ENCODE measurements at regions not wholly inside any gene's neighbourhood (a gene's known extent, or its start where the extent isn't known, plus 50 kb on each side); places are given as distances from the start of the nearest gene placed in this dataset.

GRCh38 chr2:729376-729861, 52.2 kb upstream of the TMEM18 start:
- in situ Hi-C loops (cut with HindIII; ENCODE audit: extremely low pct_ligation_motif_present, low pct_unique_long_range_greater_than_20kb) = no loop called here
- 16% methylated on average over 10 of the region's 10 CpGs for WGBS (ENCODE audit: low lambda C conversion rate)
- ATAC-seq (no peak), FAIRE-seq (no peak), DNase-seq (ENCODE audit: low spot score) (no peak)
- H3K4me2 ChIP-seq (ENCODE audit: low read depth, low read length) = no peak overlapping the region
- no peak overlapping the region for H3K4me3 ChIP-seq (replicated peaks in 1 of 3; ENCODE audit: insufficient read depth in 1 of 3, low read depth in 2 of 3, low read length in 3 of 3)
- peaks cover 1 to 16% of the 10 kb centered on the region in 2 experiments; a peak in 2 of 5 replicates for H3K27me3 ChIP-seq (ENCODE audit: control insufficient read depth in 1 of 2, insufficient read depth in 2 of 2, low read length in 2 of 2)
- H2AFZ ChIP-seq (ENCODE audit: low read length) = no peak overlapping the region
- intact Hi-C loops (cut with micrococcal nuclease; ENCODE audit: unreplicated experiment) = no loop called here
- no peaks in the 10 kb centered on the region for H3K79me2 ChIP-seq (ENCODE audit: insufficient read depth, low read length)
- no peak overlapping the region for H3K27ac ChIP-seq (ENCODE audit: extremely low read length, insufficient read depth, low read length)
- no peak overlapping the region for H3K9ac ChIP-seq (ENCODE audit: insufficient read depth, low read depth, low read length)
- no peaks in the 10 kb centered on the region for H3K36me3 ChIP-seq (replicated peaks in 1 of 2; ENCODE audit: control insufficient read depth in 1 of 2, insufficient read depth in 2 of 2, low read length in 2 of 2)
- no TSS peak for BruUV-seq (replicated peaks)
- CTCF ChIA-PET (ENCODE audit: low intra/inter-chr PET ratio, low total read pairs) = no interaction called here
- POLR2A ChIA-PET = no interaction called here
- no peaks in the 10 kb centered on the region for H3K9me3 ChIP-seq (ENCODE audit: low read length)
- H3K4me1 ChIP-seq (ENCODE audit: insufficient read depth, low read length) = no peaks in the 10 kb centered on the region
- no peaks in the 10 kb centered on the region for H4K20me1 ChIP-seq (ENCODE audit: insufficient read depth, low read length)
- TF ChIP-seq TEAD2 (CRISPR knock-in tag; IDR thresholded peaks at IDR 0.05) = no peak
- TF ChIP-seq PHF8 (CRISPR knock-in tag; IDR thresholded peaks at IDR 0.05) = no peak
- TF ChIP-seq HIVEP1 (CRISPR knock-in tag; IDR thresholded peaks at IDR 0.05) = no peak
- no peak for TF ChIP-seq SP4 (CRISPR knock-in tag; IDR thresholded peaks at IDR 0.05)
- TF ChIP-seq ZNF549 (CRISPR knock-in tag; IDR thresholded peaks at IDR 0.05) = no peak
- TF ChIP-seq ZNF143 (CRISPR knock-in tag; IDR thresholded peaks at IDR 0.05) = no peak
- no peak for TF ChIP-seq ZNF672 (CRISPR knock-in tag; IDR thresholded peaks at IDR 0.05)
- TF ChIP-seq, protein P1, sequence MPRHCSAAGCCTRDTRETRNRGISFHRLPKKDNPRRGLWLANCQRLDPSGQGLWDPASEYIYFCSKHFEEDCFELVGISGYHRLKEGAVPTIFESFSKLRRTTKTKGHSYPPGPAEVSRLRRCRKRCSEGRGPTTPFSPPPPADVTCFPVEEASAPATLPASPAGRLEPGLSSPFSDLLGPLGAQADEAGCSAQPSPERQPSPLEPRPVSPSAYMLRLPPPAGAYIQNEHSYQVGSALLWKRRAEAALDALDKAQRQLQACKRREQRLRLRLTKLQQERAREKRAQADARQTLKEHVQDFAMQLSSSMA (CRISPR knock-in tag; IDR thresholded peaks at IDR 0.05) = no peak
- TF ChIP-seq ZNF777 (CRISPR knock-in tag; IDR thresholded peaks at IDR 0.05) = no peak
- TF ChIP-seq ZNF614 (CRISPR knock-in tag; IDR thresholded peaks at IDR 0.05; ENCODE audit: borderline replicate concordance) = no peak
- TF ChIP-seq ZNF318 (CRISPR knock-in tag; IDR thresholded peaks at IDR 0.05) = no peak
- TF ChIP-seq ZNF709 (CRISPR knock-in tag; IDR thresholded peaks at IDR 0.05) = no peak
- TF ChIP-seq TBX2 (CRISPR knock-in tag; IDR thresholded peaks at IDR 0.05; ENCODE audit: borderline replicate concordance) = no peak
- no peak for TF ChIP-seq ZBTB38 (CRISPR knock-in tag; IDR thresholded peaks at IDR 0.05)
- no peak for TF ChIP-seq FUBP1 (CRISPR knock-in tag; IDR thresholded peaks at IDR 0.05; ENCODE audit: borderline replicate concordance)
- TF ChIP-seq ZNF33B (CRISPR knock-in tag; IDR thresholded peaks at IDR 0.05) = no peak
- TF ChIP-seq ZNF354B (CRISPR knock-in tag; IDR thresholded peaks at IDR 0.05) = no peak
